ENCODE measurements at regions not wholly inside any gene's neighbourhood (a gene's known extent, or its start where the extent isn't known, plus 50 kb on each side); places are given as distances from the start of the nearest gene placed in this dataset.
A peak's percentile ranks its signal among the peaks of the same experiment; 100 is the strongest.

DNA sequence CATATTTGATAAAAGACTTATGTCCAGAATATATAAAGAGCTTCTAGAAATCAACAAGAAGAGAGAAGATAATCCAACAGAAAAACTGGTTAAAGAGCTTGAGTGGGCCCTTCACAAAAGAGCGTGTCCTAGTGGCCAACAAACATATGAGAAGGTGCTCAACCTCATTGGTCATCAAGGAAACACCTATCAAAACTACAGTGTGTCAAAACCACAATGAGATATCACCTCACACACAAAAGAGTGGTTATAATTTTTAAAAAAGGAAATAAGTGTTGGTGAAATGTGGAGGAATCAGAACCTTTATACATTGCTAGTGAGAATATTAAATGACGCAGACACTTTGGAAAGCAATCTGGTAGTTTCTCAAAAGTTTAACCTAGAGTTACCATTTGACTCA lies 68.4 kb upstream of the KLF13 start:
- no peak for DNase-seq
- intact Hi-C loops (cut with DNase I) = no loop called here

DNA sequence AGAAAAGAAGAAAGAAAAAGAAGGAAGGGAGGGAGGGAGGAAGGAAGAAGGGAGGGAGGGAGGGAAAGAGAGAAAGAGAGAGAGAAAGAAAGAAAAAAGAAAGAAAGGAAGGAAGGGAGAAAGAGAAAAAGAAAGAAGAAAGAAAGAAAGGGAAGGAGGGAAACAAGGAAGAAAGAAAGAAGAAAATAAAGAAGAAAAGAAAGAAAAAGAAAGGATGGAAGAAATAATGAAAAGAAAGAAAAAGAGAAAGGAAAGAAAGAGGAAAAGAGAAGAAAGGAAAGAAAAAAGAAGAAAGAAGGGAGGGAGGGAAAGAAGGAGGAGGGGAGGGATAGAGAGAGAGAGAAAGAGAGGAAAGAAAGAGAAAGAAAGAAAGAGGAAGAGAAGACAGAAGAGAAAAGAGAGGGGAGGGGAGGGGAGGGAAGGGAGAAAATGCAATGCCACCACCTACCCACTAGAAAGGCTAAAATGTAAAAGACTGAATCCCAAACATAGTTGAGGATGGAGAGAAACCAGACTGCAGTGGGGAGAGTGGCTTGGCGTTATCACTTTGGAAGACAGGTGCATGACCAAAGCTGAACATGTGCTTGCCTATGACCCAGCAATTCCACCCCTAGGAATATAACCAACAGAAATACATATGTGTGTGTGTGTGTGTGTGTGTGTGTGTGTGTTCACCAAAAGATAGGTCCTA lies 66.9 kb upstream of the KLF13 start:
- intact Hi-C loops (cut with DNase I) = loop anchor here (5.0 kb wide), 1 partner anchor 37 kb away; no protein-coding TSS in a partner anchor
- DNase-seq = no peak

DNA sequence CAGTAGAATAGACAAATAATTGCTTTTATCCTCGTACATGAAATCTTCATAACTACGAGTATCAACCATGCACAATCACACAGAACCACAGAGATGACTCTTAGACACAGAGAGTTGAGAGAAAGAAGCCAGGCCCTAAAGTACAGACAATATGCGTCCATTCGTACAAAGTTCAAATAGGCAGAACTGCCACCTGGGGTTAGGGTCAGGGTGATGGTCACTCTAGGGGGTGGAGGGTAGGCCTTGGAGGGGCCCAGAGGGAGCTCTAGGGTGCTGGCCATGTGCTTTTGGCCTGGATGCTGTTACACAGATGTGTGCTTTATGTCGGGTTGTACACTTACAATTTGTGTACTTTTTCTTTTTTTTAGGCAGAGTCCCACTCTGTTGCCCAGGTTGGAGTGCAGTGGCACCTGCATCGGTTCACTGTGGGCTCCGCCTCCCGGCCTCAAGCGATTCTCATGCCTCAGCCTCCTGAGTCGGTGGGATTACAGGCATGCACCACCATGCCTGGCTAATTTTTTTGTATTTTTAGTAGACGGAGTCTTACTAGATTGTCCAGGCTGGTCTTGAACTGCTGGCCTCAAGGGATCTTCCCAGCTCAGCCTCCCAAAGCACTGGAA lies 65.9 kb upstream of the KLF13 start:
- peak in 2 of 10 donors; percentile 30 to 31 for DNase-seq
- intact Hi-C loops (cut with DNase I) = loop anchor here (5.0 kb wide), 1 partner anchor 38 kb away; no protein-coding TSS in a partner anchor

DNA sequence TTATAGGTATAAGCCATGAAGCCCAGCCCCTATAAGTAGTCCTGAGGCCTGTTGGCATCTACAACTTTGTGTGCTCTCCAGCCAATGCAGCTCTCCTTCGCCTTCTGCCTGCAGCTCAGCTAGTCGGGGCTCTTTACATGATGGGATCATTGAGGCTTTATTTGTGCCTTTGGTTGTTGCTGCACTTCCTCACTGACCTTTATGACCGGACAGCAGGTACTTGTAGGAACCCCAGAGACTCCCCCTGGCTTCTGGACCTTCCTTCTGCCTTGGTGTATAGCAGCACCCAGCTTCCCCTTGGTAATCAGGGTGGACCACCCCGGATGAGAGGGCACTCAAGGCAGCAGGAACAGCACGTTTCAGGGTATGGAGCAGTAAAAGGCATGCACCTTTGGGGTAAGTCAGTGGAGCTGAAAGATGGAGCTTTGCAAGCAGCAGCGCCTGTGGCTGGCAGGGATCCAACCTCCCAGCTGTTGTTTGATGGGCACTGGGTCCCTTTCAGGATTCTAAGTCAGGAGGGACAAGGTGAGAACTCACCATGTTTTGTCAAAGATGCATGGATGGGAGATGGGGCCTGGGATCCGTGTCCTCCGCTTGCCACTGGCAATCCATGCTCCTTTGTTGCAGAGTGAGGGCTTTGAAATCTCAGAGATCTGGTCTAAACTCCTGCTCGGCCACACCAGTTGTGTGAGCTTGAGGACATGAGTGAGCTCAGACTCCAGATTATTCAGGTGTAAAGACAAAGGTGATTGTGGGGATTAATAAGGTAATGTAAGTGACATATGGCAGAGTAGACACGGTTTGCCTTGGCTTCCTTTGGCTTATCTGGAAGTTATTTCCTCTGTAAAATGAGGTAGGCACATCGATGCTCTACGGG lies 65.1 kb upstream of the KLF13 start:
- peak in 5 of 10 donors; percentile 25 to 78 (median 61) for DNase-seq
- intact Hi-C loops (cut with DNase I) = loop anchor here (5.0 kb wide), 1 partner anchor 39 kb away; no protein-coding TSS in a partner anchor

DNA sequence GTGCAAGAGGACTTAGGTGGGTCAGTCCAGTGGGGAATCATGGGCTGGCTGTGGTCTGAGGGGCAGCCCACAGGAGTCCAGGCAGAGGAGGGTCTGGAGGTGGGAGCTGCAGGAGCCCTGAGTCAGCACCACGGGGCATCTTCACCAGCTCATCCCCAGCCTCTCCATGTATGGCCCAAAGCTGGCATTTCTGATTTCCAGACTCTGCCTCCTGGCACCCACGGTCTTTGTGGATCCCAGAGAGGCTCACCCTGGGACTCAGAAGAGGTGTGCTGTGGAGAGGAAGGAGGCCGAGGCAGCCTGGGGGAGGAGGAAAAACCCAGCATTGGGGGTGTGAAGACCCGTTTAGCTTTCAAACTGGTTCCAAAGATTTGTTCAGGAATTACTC lies 64.5 kb upstream of the KLF13 start:
- DNase-seq = peak in 2 of 10 donors; percentile 69
- intact Hi-C loops (cut with DNase I) = loop anchor here (5.0 kb wide), 1 partner anchor 40 kb away; no protein-coding TSS in a partner anchor

DNA sequence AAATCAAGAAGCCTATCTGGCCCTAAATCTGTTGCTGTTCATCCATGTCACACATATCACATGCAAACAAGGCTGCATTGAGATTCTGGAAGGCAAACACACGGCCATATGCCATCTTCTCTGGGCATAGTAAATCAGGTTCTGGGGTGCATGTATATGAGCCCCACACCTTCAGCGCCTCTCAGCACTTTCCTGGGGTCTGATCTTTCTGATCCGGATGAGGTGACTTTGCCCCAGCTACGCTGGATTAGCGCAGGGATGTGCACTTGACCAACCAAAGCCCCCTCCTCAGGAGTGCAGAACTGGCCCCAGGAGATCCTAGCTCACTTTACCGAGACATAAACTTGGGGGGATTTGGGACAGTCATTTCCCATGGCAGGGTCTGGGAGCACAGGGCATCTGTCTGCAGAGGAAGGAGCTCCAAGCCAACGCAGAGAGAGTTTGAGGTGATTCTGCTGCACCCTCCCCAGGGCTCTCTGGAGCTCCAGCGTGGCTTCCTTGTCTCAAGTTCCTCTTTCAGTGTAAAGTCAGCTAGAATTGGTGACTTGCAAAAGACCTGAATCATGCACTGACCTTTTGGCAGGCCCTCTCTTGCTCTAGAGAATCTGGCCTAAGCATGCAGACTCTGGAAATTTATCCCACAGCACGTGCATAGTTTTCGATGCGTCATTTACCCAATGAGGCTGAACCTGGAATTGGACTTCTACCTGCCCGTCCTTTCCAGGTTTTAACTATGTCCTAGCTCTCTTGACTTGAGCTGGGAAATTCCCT lies 63.5 kb upstream of the KLF13 start:
- DNase-seq = peak in 4 of 10 donors; percentile 16 to 83 (median 42)
- intact Hi-C loops (cut with DNase I) = loop anchor here (5.0 kb wide), 1 partner anchor 41 kb away; no protein-coding TSS in a partner anchor

DNA sequence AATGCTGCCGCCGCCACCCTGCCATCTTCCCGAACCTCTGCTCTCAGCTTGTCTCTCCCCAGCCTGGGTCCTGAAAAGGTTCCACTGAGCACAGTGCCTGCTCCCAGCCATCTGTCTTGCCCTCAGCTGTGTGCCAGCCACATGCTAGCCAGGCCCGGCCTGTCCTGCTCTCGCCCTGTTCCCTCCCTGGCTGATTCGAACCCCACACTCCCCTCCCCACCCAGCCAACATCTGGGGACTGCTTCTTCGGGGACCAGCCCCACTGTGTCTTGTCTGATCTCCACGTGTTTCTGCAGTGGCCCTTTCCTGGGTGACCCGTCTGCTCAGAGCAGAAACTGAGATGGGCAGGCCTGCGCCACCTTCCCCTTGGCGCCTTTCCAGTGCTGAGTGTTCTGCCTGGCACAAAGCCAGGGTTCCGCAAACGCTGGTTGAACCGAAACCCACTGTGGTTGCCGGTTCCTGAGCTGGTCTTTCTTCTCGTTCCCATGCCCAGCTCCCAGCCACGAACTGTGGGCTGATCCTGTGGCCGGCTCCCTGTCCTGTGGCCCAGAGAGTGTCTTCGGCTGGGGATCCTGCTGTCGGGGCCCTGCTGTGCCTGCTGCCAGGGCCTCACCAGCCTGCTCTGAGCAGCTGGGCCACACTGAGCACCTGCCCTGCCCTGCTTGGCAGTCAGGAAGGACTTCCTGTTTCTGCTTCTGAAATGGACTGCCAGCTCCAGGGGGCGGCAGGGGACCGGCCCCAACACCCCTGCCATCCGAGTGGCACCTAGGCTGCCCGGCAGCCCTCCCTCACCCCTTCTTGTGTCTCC lies 62.7 kb upstream of the KLF13 start:
- DNase-seq = peak in 8 of 10 donors; percentile 41 to 92 (median 55)
- intact Hi-C loops (cut with DNase I) = loop anchor here (5.0 kb wide), 1 partner anchor 42 kb away; no protein-coding TSS in a partner anchor

DNA sequence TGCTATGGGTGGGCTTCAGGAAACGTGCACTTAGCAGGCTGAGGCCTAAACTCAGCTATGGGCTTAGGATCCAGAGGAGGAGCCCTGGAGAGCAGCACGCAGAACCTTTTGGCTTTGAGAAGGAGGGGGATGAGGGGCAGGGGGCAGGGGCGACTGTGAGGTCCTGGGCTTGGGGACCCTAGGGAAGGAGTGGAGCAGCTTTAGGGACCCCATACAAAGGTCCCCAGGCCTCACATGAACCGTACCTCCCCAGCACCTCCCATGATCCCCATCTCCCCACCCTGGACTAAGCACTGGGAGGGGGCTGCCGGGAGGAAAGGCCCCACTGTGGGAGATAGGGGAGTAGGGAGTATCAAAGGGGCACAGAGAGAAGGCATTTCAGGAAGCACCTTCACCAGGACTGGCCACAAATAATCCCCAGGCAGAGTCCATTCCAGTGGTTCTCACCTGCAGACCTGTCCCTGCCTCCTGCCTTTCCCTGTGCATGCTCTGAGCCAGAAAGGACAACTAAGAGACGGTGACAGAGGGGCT lies 62.0 kb upstream of the KLF13 start:
- intact Hi-C loops (cut with DNase I) = loop anchor here (5.0 kb wide), 1 partner anchor 42 kb away; no protein-coding TSS in a partner anchor
- peak in 1 of 10 donors; percentile 32 for DNase-seq

DNA sequence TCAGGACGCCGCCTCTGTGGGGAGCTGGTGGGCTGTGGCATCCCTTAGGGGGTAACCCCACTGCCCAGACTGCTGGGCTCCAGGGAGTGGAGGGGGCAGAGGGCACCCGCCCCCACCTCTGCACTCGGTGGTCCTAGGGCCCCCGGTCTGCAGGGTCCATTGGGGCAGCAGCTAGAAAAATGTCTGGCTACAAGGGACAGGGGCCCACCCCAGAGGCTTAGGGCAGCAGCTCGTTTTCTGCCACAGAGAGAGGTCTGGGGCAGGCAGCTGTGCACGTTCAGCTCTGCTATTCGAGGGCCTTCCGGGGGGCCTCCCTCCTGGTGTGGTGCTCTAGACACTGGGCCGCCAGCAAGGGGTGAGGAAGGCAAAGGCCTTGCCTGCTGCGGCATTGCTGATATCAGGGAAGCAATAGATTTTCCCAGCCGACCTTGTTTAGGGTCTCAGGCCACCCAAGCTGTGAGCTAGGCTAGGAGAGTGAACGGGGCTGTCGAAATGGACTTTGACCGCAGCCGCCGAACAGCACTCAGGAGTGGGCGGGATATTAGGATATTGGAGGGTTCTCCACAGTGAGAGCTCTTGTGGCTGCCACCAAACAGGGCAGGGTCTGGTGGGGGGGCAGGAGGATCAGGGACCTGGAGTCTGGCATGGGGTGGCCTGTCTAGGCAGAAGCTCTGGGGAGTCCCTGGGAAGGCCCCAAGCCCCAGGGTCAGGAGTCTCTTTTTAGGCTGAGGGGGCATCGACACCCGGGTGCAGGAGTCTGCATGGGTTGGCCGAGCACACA lies 61.4 kb upstream of the KLF13 start:
- peak in 4 of 10 donors; percentile 16 to 82 (median 60) for DNase-seq
- intact Hi-C loops (cut with DNase I) = no loop called here

DNA sequence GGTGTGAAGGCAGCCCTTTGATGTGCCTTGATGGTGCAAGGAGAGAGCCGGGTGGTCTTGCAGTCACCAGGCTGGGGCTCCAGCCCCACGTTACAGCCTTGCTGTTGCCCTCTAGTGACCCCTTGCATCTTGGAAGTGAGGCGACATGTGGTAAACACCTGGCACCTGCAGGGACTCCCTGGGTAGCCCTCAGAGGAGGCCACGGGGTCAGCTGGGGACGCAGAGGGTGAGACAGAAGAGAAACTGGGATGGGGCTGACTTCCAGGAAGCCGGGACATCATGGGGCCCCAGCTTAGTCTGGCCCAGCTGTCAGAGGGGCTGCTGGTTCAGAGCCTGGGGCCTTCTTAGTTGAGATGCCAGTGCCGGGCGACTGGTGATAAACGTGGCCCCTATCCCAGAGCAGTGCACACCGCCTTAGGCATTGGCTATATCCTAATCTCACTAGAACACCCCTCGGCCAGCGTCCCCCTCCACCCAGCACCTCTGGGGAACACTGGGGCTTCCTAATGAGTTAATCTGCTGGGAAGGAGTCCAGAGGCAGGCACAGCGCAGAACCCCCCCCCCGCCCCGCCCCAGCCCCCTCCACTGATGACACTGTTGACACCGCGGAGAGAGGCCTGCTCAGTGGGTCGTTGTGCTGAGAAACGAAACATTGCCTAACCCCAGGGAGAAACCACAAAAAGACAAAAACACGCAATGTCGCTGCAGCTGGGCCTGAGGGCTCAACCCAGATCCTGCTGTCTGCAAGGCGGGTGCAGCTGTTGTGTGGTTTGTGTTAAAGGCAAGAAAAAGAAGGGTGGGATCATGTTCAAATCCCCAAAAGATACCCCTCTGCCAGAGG lies 60.5 kb upstream of the KLF13 start:
- intact Hi-C loops (cut with DNase I) = no loop called here
- peak in 4 of 10 donors; percentile 20 to 85 (median 64) for DNase-seq

DNA sequence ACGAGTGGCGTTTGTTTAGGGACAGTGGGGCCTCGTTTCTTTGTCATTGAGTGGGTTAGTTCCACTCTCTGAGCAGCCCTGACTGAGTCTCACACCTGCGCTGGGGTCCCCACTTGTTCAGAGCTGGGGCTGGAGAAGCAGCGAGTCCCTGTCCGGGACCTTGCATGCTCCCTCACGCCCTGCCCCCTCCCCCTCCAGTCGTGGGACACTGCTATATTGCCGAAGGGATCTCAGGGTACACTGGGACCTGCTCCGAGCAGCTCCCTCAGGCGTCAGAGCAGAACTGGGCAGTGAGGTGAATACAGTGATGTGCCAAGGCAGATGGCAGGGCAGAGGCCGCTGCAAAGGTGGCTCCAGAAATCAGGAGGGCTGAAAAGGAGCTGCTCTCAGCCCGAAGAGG lies 59.9 kb upstream of the KLF13 start:
- intact Hi-C loops (cut with DNase I) = no loop called here
- DNase-seq = peak in 1 of 10 donors; percentile 66

DNA sequence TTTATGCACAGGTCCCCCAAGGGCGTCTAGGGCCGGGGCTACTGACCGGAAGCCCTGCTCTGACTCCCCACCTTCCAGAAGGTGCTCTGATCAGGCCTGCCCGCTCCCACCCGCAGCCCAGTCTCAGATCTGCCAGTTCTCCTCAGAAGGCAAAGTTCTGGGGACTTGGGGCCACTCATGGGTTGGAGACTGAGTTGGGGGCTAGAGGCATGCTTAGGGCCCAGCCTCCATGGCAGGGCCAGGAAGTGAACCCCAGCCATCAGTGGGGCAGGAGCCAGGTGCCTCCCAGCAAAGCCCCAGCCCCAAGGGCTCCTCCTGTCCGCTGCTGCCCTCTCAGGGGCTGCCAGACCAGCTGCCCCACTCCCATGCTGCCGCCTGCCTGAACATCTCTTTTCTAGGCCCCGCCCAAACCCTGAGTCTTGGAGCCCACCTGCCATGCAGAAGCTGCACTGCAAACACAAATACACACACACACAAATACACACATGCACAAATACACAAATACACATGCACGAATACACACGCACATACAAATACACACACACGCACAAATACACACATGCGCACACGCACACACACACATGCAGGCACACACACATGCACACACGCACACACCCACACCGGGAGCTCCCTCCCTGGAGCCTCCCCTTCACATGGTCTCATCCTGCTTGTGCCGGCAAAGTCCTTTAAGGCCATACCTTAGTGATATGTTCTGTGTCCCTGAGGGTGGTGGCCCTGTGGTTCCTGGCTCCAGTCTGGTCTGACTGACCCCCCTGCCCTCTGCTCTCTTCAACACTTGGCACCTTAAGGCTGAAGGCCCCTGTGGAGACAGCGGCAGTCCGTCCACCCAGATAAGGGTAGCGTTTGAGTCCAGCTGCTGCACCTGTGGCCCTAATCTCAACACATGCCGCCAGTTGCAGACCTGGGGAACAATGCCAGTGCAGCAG lies 59.2 kb upstream of the KLF13 start:
- intact Hi-C loops (cut with DNase I) = no loop called here
- DNase-seq = peak in 3 of 10 donors; percentile 46 to 70 (median 59)

DNA sequence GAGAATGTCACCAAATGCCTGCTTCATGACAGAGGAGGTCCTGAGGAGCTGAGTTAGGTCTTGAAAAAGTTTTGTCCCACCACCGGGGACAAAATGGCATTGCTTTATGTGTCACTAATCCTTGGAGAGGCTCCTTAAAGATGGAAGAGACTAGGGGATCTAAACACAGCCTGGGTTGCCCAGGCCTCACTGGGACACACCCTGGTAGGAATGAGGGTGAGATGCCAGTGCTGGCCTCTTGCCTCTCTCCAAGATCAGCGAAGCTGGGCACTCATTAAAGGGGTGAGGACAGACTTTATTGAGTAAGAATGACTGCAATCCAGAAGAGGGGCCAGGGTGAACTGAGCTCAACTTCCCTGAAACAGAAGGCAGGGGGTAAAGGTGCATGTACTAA lies 58.5 kb upstream of the KLF13 start:
- intact Hi-C loops (cut with DNase I) = no loop called here
- DNase-seq = peak in 1 of 10 donors; percentile 55

DNA sequence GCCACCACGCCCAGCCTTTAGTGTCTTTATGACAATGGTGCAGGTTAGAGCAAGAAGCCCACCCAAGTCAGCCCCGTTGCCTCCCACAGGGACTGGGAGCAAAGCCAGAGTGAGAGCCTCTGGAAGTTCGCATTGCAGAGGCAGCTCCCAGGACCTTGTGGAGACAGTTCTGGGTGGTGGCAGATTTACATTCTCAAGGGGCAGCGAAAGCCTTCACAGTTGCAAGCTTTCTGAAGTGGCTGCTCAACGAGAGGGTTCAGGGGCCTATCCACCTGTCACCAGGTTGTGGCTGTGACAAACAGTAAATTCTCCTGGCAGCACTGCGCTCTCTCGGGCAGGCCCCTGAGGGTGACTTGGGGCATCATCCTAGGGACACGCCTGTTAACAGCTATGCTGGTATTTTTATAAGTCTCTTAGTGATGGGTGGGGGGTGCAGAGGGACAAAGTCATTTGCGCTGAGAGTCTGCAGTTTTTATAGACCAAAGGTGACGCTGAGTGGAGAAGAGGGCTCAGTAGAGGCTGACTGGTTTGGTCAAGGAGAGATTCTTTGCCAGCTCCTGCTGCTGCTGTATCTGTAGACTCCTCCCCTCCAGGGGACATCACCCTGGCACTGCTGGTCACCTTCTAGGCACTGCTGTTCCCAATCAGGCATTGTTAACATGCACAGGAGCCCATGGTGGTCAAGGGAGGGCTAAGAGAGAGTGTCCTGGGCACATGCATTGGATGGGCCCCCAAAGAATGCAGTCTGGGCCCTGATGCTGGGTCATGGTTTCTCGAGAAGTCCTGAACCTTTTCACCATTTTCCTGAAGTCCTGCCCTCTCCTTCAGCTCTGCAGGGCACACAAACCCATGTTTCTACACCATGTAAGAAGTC lies 57.5 kb upstream of the KLF13 start:
- intact Hi-C loops (cut with DNase I) = no loop called here
- peak in 3 of 10 donors; percentile 9 to 70 (median 32) for DNase-seq

Measured in posterior cingulate gyrus (tissue), 11 donors.